Neural progenitor cell (in vitro differentiated cells): ENCODE measurements at regions not wholly inside any gene's neighbourhood (a gene's known extent, or its start where the extent isn't known, plus 50 kb on each side); places are given as distances from the start of the nearest gene placed in this dataset.
A peak's percentile ranks its signal among the peaks of the same experiment; 100 is the strongest.

ENCODE experiments used
- DNase-seq: peaks from one replicate; pipeline ENCODE4 v3.0.0-alpha.2; 2016; ENCODE audit warnings: low spot score
- H2AFZ ChIP-seq: fragments of 200-600 bp; sonication (generic); replicated peaks from 2 replicates; pipeline ENCODE4 v1.6.1; 2016; ENCODE audit warnings: antibody characterized with exemption
- H3F3A ChIP-seq: fragments of 200-600 bp; sonication (generic); 2 replicates; pipeline ENCODE4 v1.6.1; 2016; ENCODE audit warnings: antibody characterized with exemption, low read depth
- H3K27ac ChIP-seq: fragments of 200-600 bp; sonication (generic); 2 replicates; pipeline ENCODE4 v1.5.1; 2016; ENCODE audit warnings: mild to moderate bottlenecking
- H3K27me3 ChIP-seq: fragments of 200-600 bp; sonication (generic); 2 replicates; pipeline ENCODE4 v1.6.1; 2016; ENCODE audit warnings: mild to moderate bottlenecking, moderate library complexity
- H3K36me3 ChIP-seq: fragments of 200-600 bp; sonication (generic); 2 replicates; pipeline ENCODE4 v1.5.1; 2016
- H3K4me1 ChIP-seq: fragments of 200-600 bp; sonication (generic); 2 replicates; pipeline ENCODE4 v1.6.1; 2016; ENCODE audit warnings: mixed run types
- H3K4me2 ChIP-seq: fragments of 200-600 bp; sonication (generic); 2 replicates; pipeline ENCODE4 v1.6.1; 2016
- H3K4me3 ChIP-seq: fragments of 200-600 bp; sonication (generic); 2 replicates; pipeline ENCODE4 v1.5.1; 2016
- H3K79me2 ChIP-seq: fragments of 200-600 bp; sonication (generic); 2 replicates; pipeline ENCODE4 v1.6.1; 2016; ENCODE audit warnings: low read depth
- H3K9ac ChIP-seq: fragments of 200-600 bp; sonication (generic); 2 replicates; pipeline ENCODE4 v1.6.1; 2016
- H3K9me3 ChIP-seq: fragments of 200-600 bp; sonication (generic); 2 replicates; pipeline ENCODE4 v1.5.1; 2016; ENCODE audit warnings: low read depth
- H4K20me1 ChIP-seq: fragments of 200-600 bp; sonication (generic); 2 replicates; pipeline ENCODE4 v1.6.1; 2016; ENCODE audit warnings: low read depth
- H3K27ac Mint-ChIP-seq: 3 replicates; pipeline ENCODE4 v1.8.0; 2021; ENCODE audit warnings: mixed read lengths
- H3K27me3 Mint-ChIP-seq: 2 replicates; pipeline ENCODE4 v1.8.0; 2022; ENCODE audit warnings: low read depth, mild to moderate bottlenecking, inconsistent platforms, moderate library complexity, mixed read lengths; ENCODE audit not compliant: insufficient read depth
- H3K36me3 Mint-ChIP-seq: 3 replicates; pipeline ENCODE4 v1.8.0; 2021; ENCODE audit warnings: mixed read lengths
- H3K4me1 Mint-ChIP-seq: 3 replicates; pipeline ENCODE4 v1.8.0; 2021; ENCODE audit warnings: mixed read lengths
- H3K4me3 Mint-ChIP-seq: 3 replicates; pipeline ENCODE4 v1.8.0; 2021; ENCODE audit warnings: mild to moderate bottlenecking, moderate library complexity, mixed read lengths
- H3K9me3 Mint-ChIP-seq: 3 replicates; pipeline ENCODE4 v1.8.0; 2020; ENCODE audit warnings: mixed read lengths
- EZH2 ChIP-seq: fragments of 200-600 bp; sonication (generic); IDR thresholded peaks from 2 replicates; pipeline ENCODE4 v1.6.1; 2017; ENCODE audit warnings: antibody characterized with exemption, mild to moderate bottlenecking, moderate library complexity
- EZH2phosphoT487 ChIP-seq: fragments of 200-600 bp; sonication (generic); IDR thresholded peaks from 2 replicates; pipeline ENCODE4 v1.6.1; 2017; ENCODE audit warnings: antibody characterized with exemption
- TF ChIP-seq, protein P1 (sequence below): fragments of 200-600 bp; sonication (generic); IDR thresholded peaks from 2 replicates; pipeline ENCODE4 v1.5.1; 2017; ENCODE audit warnings: antibody characterized with exemption, mild to moderate bottlenecking

DNA sequence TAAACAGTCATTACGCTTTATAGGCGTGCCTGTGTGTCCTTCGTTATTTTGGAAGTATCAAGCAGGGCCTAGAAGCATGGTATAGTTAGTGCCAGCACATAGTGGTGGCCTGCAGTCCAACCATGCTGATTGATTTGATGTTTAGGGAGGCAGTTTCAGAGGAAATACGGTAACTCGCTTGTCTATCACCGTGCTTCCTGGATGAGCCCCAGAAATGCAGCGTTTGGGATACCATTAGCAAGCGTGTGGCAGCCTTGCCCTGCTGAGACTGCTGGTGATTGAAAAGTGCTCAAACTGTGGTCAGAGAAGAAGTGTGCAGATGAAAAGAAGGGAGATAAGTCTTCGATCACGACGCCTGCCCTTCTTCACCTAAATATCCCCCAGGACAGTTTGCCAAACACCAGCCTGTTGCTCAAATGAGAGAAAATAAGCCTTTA is 158.4 kb downstream of the CHIC2 start:
- Mint-ChIP-seq H3K27me3 (peaks cover 7% of the 10 kb centered on the region), H3K4me1 (peaks cover 33% of the 10 kb centered on the region), H3K27ac (peak overlapping the region; percentile 2), H3K36me3 (no peaks in the 10 kb centered on the region), H3K4me3 (peak overlapping the region; percentile 69), H3K9me3 (no peaks in the 10 kb centered on the region)
- peaks cover 11% of the 10 kb centered on the region for H3K4me1 ChIP-seq
- H2AFZ ChIP-seq, result peak overlapping the region; percentile 77
- TF ChIP-seq EZH2phosphoT487 (no peak), EZH2 (no peak)
- H3K9ac ChIP-seq, result no peak overlapping the region
- H3K4me3 ChIP-seq, result no peak overlapping the region
- H3K27ac ChIP-seq, result no peak overlapping the region
- peak; percentile 76 for DNase-seq
- no peaks in the 10 kb centered on the region for H3K79me2 ChIP-seq
- H3K27me3 ChIP-seq, result peaks cover 12% of the 10 kb centered on the region
- H3K36me3 ChIP-seq, result no peaks in the 10 kb centered on the region
- H3F3A ChIP-seq, result no peaks in the 10 kb centered on the region
- peak overlapping the region; percentile 73 for H3K4me2 ChIP-seq
- H4K20me1 ChIP-seq, result no peaks in the 10 kb centered on the region
- H3K9me3 ChIP-seq, result no peaks in the 10 kb centered on the region

DNA sequence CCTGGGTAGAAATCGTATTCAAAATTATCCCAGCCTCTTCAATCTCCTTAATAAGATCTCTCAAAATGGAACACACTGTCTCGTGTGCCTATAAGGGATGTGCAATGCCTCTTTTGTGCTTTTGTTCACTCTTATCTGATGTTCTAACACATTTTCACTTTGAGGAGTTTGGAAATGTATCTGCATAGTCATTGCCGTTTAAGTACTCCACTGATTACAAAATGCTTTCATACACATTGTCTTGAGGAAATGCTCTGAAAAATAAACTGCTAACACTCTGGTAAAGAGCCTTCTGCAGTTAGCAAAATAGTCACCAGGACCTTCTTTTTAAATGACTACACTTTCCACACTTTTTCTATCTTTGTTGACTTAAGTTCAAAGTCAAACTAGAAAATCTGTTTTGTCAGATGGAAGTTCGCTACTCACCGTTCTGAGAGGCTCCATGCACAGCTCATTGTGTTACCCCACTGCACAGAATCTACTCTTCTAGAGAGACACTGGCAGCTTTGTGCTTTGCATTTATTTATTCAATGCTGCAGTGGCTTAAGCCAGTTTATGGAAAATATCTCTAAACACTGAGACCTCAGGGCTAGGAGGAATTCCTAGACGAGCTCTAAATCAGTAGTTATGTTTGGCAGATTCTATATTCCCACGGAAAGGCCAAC is 159.0 kb downstream of the CHIC2 start:
- peaks cover 33% of the 10 kb centered on the region for H3K4me1 Mint-ChIP-seq
- Histone ChIP-seq H2AFZ (peak overlapping the region; percentile 77), H3F3A (no peaks in the 10 kb centered on the region), H3K27ac (no peak overlapping the region), H3K36me3 (no peaks in the 10 kb centered on the region), H3K4me2 (peak overlapping the region; percentile 73), H3K4me3 (no peak overlapping the region), H3K79me2 (no peaks in the 10 kb centered on the region), H3K4me1 (peaks cover 11% of the 10 kb centered on the region), H4K20me1 (no peaks in the 10 kb centered on the region), H3K27me3 (peaks cover 12% of the 10 kb centered on the region), H3K9me3 (no peaks in the 10 kb centered on the region), H3K9ac (no peak overlapping the region)
- H3K27ac Mint-ChIP-seq, result no peak overlapping the region
- no peaks in the 10 kb centered on the region for H3K9me3 Mint-ChIP-seq
- DNase-seq, result no peak
- TF ChIP-seq, protein P1, sequence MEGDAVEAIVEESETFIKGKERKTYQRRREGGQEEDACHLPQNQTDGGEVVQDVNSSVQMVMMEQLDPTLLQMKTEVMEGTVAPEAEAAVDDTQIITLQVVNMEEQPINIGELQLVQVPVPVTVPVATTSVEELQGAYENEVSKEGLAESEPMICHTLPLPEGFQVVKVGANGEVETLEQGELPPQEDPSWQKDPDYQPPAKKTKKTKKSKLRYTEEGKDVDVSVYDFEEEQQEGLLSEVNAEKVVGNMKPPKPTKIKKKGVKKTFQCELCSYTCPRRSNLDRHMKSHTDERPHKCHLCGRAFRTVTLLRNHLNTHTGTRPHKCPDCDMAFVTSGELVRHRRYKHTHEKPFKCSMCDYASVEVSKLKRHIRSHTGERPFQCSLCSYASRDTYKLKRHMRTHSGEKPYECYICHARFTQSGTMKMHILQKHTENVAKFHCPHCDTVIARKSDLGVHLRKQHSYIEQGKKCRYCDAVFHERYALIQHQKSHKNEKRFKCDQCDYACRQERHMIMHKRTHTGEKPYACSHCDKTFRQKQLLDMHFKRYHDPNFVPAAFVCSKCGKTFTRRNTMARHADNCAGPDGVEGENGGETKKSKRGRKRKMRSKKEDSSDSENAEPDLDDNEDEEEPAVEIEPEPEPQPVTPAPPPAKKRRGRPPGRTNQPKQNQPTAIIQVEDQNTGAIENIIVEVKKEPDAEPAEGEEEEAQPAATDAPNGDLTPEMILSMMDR, result no peak
- TF ChIP-seq EZH2 (no peak), EZH2phosphoT487 (no peak)
- peaks cover 7% of the 10 kb centered on the region for H3K27me3 Mint-ChIP-seq
- H3K36me3 Mint-ChIP-seq, result no peaks in the 10 kb centered on the region
- H3K4me3 Mint-ChIP-seq, result no peak overlapping the region

DNA sequence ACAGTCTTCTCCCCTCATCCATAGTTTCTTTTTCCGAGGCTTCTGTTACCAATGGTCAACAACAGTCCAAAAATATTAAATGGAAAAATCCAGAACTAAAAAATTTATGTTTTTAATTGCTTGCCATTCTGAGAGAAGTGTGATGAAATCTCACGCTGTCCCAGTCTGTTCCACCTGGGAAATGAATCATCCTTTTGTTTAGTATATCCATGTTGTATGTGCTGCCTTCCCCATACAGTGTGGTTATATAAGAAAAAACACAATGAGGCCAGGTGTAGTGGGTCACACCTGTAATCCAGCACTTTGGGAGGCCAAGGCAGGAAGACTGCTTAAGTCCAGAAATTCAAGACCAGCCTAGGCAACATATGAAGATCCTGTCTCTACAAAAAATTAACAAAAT is 161.6 kb downstream of the CHIC2 start:
- Histone ChIP-seq H3K36me3 (no peaks in the 10 kb centered on the region), H3K27me3 (peaks cover 10% of the 10 kb centered on the region), H2AFZ (peak overlapping the region; percentile 50), H3K27ac (no peak overlapping the region), H3K4me1 (peaks cover 11% of the 10 kb centered on the region), H3K9ac (no peak overlapping the region), H3K9me3 (no peaks in the 10 kb centered on the region), H3K4me2 (no peak overlapping the region), H3F3A (no peaks in the 10 kb centered on the region), H4K20me1 (no peaks in the 10 kb centered on the region), H3K79me2 (no peaks in the 10 kb centered on the region), H3K4me3 (no peak overlapping the region)
- H3K9me3 Mint-ChIP-seq, result no peaks in the 10 kb centered on the region
- TF ChIP-seq, protein P1, result no peak
- no peak for TF ChIP-seq EZH2
- TF ChIP-seq EZH2phosphoT487, result no peak
- H3K27me3 Mint-ChIP-seq, result peaks cover 2% of the 10 kb centered on the region
- H3K36me3 Mint-ChIP-seq, result no peaks in the 10 kb centered on the region
- H3K4me3 Mint-ChIP-seq, result no peak overlapping the region
- DNase-seq, result no peak
- peaks cover 23% of the 10 kb centered on the region for H3K4me1 Mint-ChIP-seq
- no peak overlapping the region for H3K27ac Mint-ChIP-seq

DNA sequence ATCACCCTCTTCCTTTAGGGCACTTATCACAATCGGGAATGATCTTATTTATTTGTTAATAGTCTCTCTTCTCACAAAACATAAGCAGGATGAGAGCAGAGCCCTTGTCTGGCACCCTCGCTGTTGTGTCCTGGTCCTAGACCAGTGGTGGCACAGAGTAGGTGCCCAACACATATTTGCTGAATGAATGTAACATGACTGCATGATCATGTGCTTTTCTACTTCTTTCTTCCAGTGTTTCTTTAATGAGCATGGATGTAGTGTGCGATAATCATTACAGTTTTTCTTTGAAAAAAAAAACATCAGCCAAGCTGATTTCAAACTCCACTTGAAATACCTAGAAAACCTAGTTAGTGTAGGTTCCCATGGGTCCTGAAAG is 164.1 kb downstream of the CHIC2 start:
- DNase-seq, result no peak
- Histone ChIP-seq H3K4me2 (no peak overlapping the region), H3K79me2 (no peaks in the 10 kb centered on the region), H3K36me3 (no peaks in the 10 kb centered on the region), H3K9me3 (no peaks in the 10 kb centered on the region), H3K27ac (no peak overlapping the region), H2AFZ (no peak overlapping the region), H3K27me3 (no peaks in the 10 kb centered on the region), H4K20me1 (no peaks in the 10 kb centered on the region), H3K9ac (no peak overlapping the region), H3F3A (no peaks in the 10 kb centered on the region), H3K4me3 (no peak overlapping the region), H3K4me1 (no peaks in the 10 kb centered on the region)
- Mint-ChIP-seq H3K27ac (no peak overlapping the region), H3K27me3 (peaks cover 2% of the 10 kb centered on the region), H3K36me3 (no peaks in the 10 kb centered on the region), H3K9me3 (no peaks in the 10 kb centered on the region), H3K4me1 (peaks cover 2% of the 10 kb centered on the region), H3K4me3 (no peak overlapping the region)
- TF ChIP-seq EZH2 (no peak), EZH2phosphoT487 (no peak)
- TF ChIP-seq, protein P1, result no peak
